ENCODE measurements at regions not wholly inside any gene's neighbourhood (a gene's known extent, or its start where the extent isn't known, plus 50 kb on each side); places are given as distances from the start of the nearest gene placed in this dataset.

- H3K9me3 ChIP-seq: no peaks in the 10 kb centered on the region
- no peak for ATAC-seq
- no peaks in the 10 kb centered on the region for H3K4me1 ChIP-seq
- DNase-seq: no peak
- no peaks in the 10 kb centered on the region for H3K36me3 ChIP-seq
- H3K4me3 ChIP-seq: no peak overlapping the region
- intact Hi-C loops (cut with DNase I): no loop called here
- H3K27ac ChIP-seq: no peak overlapping the region
- TF ChIP-seq, protein P1, sequence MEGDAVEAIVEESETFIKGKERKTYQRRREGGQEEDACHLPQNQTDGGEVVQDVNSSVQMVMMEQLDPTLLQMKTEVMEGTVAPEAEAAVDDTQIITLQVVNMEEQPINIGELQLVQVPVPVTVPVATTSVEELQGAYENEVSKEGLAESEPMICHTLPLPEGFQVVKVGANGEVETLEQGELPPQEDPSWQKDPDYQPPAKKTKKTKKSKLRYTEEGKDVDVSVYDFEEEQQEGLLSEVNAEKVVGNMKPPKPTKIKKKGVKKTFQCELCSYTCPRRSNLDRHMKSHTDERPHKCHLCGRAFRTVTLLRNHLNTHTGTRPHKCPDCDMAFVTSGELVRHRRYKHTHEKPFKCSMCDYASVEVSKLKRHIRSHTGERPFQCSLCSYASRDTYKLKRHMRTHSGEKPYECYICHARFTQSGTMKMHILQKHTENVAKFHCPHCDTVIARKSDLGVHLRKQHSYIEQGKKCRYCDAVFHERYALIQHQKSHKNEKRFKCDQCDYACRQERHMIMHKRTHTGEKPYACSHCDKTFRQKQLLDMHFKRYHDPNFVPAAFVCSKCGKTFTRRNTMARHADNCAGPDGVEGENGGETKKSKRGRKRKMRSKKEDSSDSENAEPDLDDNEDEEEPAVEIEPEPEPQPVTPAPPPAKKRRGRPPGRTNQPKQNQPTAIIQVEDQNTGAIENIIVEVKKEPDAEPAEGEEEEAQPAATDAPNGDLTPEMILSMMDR (IDR thresholded peaks at IDR 0.05): no peak
- no peaks in the 10 kb centered on the region for H3K27me3 ChIP-seq
Measured at GRCh38 chr1:214928574-214928973, 154.0 kb upstream of the KCNK2 start.

- H3K9me3 ChIP-seq: no peaks in the 10 kb centered on the region
- TF ChIP-seq, protein P1 (IDR thresholded peaks at IDR 0.05): no peak
- no peak overlapping the region for H3K4me3 ChIP-seq
- H3K27ac ChIP-seq: no peak overlapping the region
- ATAC-seq: no peak
- intact Hi-C loops (cut with DNase I): no loop called here
- H3K27me3 ChIP-seq: no peaks in the 10 kb centered on the region
- H3K4me1 ChIP-seq: no peaks in the 10 kb centered on the region
- no peaks in the 10 kb centered on the region for H3K36me3 ChIP-seq
- no peak for DNase-seq
Measured at GRCh38 chr1:214933375-214933774, 149.2 kb upstream of the KCNK2 start.

DNA sequence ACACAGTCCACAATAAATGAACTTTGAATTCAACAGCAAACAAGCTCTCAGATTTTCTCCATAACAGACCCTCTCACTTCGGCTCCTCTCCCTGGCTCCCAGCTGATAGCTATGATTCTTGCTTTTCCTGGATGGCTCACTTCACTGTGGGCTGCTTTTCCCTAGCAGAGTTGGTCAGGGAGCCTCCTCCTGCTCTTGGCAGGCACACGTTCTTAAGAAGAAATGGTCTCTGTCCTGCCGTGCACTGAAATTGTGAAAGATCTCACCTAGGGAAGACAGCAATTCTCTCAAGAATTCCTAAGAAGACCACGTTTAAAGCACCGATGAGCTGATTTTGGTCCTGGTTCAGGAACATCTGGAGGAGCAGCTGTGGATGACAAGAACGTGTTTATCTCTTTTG, 148.5 kb upstream of the KCNK2 start:
- Histone ChIP-seq H3K36me3 (no peaks in the 10 kb centered on the region), H3K4me3 (no peak overlapping the region), H3K4me1 (no peaks in the 10 kb centered on the region), H3K27me3 (no peaks in the 10 kb centered on the region), H3K27ac (no peak overlapping the region), H3K9me3 (no peaks in the 10 kb centered on the region)
- ATAC-seq (no peak), DNase-seq (no peak)
- TF ChIP-seq, protein P1 (IDR thresholded peaks at IDR 0.05): no peak
- intact Hi-C loops (cut with DNase I): no loop called here

DNA sequence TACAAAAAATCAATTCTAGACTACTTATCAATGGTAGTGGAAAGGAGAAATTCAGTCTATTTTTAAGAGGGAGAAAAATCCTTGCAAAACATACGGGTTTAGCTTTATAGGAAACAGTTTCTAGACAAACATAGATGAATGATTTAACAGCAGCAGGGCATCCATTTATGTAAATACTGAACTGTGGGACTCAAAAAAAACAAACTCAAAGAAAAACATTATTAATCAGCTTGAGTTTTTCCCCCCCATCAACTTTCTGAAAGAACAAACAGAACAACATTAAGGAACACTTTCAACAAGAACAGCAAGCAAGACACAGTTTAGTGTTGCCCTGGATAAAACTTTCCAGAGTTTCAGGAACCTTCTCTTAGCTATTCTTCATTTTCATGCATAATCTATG, 147.3 kb upstream of the KCNK2 start:
- TF ChIP-seq, protein P1 (IDR thresholded peaks at IDR 0.05): no peak
- H3K4me1 ChIP-seq: no peaks in the 10 kb centered on the region
- ATAC-seq (no peak), DNase-seq (no peak)
- no peak overlapping the region for H3K4me3 ChIP-seq
- intact Hi-C loops (cut with DNase I): no loop called here
- H3K9me3 ChIP-seq: no peaks in the 10 kb centered on the region
- H3K27me3 ChIP-seq: no peaks in the 10 kb centered on the region
- H3K36me3 ChIP-seq: no peaks in the 10 kb centered on the region
- H3K27ac ChIP-seq: no peak overlapping the region

DNA sequence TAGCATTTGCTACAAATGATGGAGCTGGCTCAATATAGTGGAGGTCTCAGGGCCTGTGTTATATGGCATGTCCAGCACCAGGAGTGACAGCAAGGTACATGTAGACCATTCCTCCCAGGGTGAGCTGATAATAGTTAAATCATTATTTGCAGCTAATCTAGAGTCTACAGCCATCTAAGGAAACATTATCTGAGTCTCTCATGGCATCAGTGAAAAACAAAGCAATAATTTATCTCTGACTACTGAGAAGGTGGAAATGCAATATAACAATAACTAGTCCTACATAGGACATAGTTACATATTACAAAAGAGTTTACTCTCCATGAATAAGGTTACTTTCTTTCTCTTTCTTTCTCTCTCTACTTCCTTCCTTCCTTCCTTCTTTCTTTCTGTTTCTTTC, 143.4 kb upstream of the KCNK2 start:
- no peak overlapping the region for H3K27ac ChIP-seq
- ATAC-seq (no peak), DNase-seq (no peak)
- H3K27me3 ChIP-seq: no peaks in the 10 kb centered on the region
- H3K36me3 ChIP-seq: no peaks in the 10 kb centered on the region
- no peaks in the 10 kb centered on the region for H3K9me3 ChIP-seq
- no peak overlapping the region for H3K4me3 ChIP-seq
- TF ChIP-seq, protein P1 (IDR thresholded peaks at IDR 0.05): no peak
- intact Hi-C loops (cut with DNase I): no loop called here
- H3K4me1 ChIP-seq: no peaks in the 10 kb centered on the region

DNA sequence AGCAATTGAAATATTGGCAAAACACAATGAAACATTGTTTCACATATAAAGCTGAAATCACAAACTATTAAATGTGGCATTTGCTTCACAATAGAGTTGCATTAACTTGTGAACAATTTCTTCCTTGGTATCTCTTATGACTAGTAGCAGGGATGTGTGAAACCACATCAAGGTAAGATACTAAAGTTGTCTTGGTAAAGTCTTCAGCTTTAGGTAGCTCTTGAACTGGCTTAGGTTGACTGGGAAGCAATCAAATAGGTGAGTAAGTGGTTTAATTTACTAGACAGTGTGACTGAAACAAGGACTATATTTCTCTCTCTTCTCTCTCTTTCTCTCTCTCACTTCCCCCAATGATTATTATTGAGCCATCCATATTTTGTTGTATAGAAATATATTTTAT, 141.5 kb upstream of the KCNK2 start:
- TF ChIP-seq, protein P1 (IDR thresholded peaks at IDR 0.05): no peak
- intact Hi-C loops (cut with DNase I): no loop called here
- no peak overlapping the region for H3K27ac ChIP-seq

More for the DNA sequence above, 141.5 kb upstream of the KCNK2 start:
- DNase-seq (no peak), ATAC-seq (no peak)
- no peak overlapping the region for H3K4me3 ChIP-seq
- no peaks in the 10 kb centered on the region for H3K27me3 ChIP-seq
- no peaks in the 10 kb centered on the region for H3K9me3 ChIP-seq
- no peaks in the 10 kb centered on the region for H3K4me1 ChIP-seq
- H3K36me3 ChIP-seq: no peaks in the 10 kb centered on the region

All from upper lobe of right lung (tissue), 1 donor.